Testis (tissue), 2 donors: ENCODE measurements at regions not wholly inside any gene's neighbourhood (a gene's known extent, or its start where the extent isn't known, plus 50 kb on each side); places are given as distances from the start of the nearest gene placed in this dataset.

Experiments used
- DNase-seq: peaks from one replicate; pipeline ENCODE4 v3.0.0-alpha.2; 2019
- H3K27ac ChIP-seq, 2 donors: fragments of 200-600 bp; sonication (generic); one replicate each; pipeline ENCODE4 v1.5.1; 2019
- H3K27me3 ChIP-seq: fragments of 200-600 bp; sonication (generic); one replicate; pipeline ENCODE4 v1.5.1; 2019
- H3K36me3 ChIP-seq: fragments of 200-600 bp; sonication (generic); one replicate; pipeline ENCODE4 v1.5.1; 2017; ENCODE audit warnings: low read depth; ENCODE audit errors: missing control alignments
- H3K4me1 ChIP-seq: fragments of 200-600 bp; sonication (generic); one replicate; pipeline ENCODE4 v1.5.1; 2019
- H3K4me3 ChIP-seq, 2 donors: fragments of 200-600 bp; sonication (generic); one replicate each; pipeline ENCODE4 v1.5.1; 2017 to 2019
- H3K9me3 ChIP-seq: fragments of 200-600 bp; sonication (generic); one replicate; pipeline ENCODE4 v1.5.1; 2017
- POLR2A ChIP-seq: fragments of 450-650 bp; IDR thresholded peaks from one replicate; pipeline ENCODE4 v1.6.1; 2017; ENCODE audit warnings: antibody characterized with exemption, mild to moderate bottlenecking, moderate library complexity
- WGBS, 2 donors: methylation state at CpG; one replicate each; pipeline ENCODE4 v1.1.5; 2018; 5-methylcytosine and 5-hydroxymethylcytosine counted together
- intact Hi-C: fragments of 100-400 bp; cut with DNase I; formaldehyde crosslinking; loops from one replicate; pipeline ENCODE4 v1.15.1; 2023; ENCODE audit warnings: low total_unique reads
- TF ChIP-seq, protein P1 (sequence below), 3 experiments: fragments of 450-650 bp in 2 of 3; fragments of 200-600 bp in 1 of 3; sonication (generic) in 1 of 3; IDR thresholded peaks; one replicate each; pipeline ENCODE4 v1.5.1; 2016 to 2019; ENCODE audit warnings: antibody characterized with exemption in 3 of 3, mild to moderate bottlenecking in 2 of 3, moderate library complexity in 1 of 3

- Histone ChIP-seq H3K36me3 (no peaks in the 10 kb centered on the region), H3K4me1 (no peaks in the 10 kb centered on the region), H3K4me3 (no peak overlapping the region), H3K9me3 (no peaks in the 10 kb centered on the region), H3K27me3 (no peaks in the 10 kb centered on the region), H3K27ac (no peak overlapping the region)
- intact Hi-C loops: no loop called here
- no peak for DNase-seq
- TF ChIP-seq POLR2A: no peak
- TF ChIP-seq, protein P1, sequence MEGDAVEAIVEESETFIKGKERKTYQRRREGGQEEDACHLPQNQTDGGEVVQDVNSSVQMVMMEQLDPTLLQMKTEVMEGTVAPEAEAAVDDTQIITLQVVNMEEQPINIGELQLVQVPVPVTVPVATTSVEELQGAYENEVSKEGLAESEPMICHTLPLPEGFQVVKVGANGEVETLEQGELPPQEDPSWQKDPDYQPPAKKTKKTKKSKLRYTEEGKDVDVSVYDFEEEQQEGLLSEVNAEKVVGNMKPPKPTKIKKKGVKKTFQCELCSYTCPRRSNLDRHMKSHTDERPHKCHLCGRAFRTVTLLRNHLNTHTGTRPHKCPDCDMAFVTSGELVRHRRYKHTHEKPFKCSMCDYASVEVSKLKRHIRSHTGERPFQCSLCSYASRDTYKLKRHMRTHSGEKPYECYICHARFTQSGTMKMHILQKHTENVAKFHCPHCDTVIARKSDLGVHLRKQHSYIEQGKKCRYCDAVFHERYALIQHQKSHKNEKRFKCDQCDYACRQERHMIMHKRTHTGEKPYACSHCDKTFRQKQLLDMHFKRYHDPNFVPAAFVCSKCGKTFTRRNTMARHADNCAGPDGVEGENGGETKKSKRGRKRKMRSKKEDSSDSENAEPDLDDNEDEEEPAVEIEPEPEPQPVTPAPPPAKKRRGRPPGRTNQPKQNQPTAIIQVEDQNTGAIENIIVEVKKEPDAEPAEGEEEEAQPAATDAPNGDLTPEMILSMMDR (IDR thresholded peaks at IDR 0.05): no peak
- WGBS, 2 donors: 76 to 90% methylated on average over 1 of the region's 1 CpG
These were observed 136.1 kb upstream of the FANCL start for GRCh38 chr2:58377181-58377580.

GRCh38 chr2:58376592-58376991 is 135.5 kb upstream of the FANCL start:
- WGBS, 2 donors: 90 to 100% methylated on average over 1 of the region's 1 CpG

DNA sequence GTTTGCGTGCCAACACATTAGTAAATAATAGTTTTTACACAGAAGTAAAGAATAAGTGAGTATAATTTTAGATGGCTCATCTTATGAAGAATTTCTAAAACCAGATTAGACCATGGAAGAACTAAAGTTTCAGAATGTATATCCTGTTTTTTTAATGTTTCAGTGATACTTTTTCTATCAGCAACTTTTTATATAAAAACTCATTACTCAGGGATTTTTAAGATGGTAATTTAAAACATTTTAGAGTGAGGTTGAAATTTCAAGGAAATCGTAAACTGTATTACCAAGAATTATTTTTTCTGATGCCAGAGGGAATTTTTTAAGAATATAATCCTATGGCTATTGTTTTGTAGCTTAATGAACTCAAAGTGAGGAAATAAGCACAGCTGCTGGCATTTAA is 128.5 kb upstream of the FANCL start:
- DNase-seq: no peak
- Histone ChIP-seq H3K9me3 (no peaks in the 10 kb centered on the region), H3K4me1 (no peaks in the 10 kb centered on the region), H3K27ac (no peak overlapping the region), H3K4me3 (no peak overlapping the region), H3K36me3 (no peaks in the 10 kb centered on the region), H3K27me3 (no peaks in the 10 kb centered on the region)
- intact Hi-C loops: no loop called here
- no peak for TF ChIP-seq POLR2A
- TF ChIP-seq, protein P1 (IDR thresholded peaks at IDR 0.05): no peak
- 91 to 93% methylated on average over 2 of the region's 2 CpGs for WGBS, 2 donors

More at GRCh38 chr2:58376592-58376991, 135.5 kb upstream of the FANCL start:
- Histone ChIP-seq H3K27ac (no peak overlapping the region), H3K9me3 (no peaks in the 10 kb centered on the region), H3K36me3 (no peaks in the 10 kb centered on the region), H3K4me3 (no peak overlapping the region), H3K27me3 (no peaks in the 10 kb centered on the region), H3K4me1 (no peaks in the 10 kb centered on the region)
- intact Hi-C loops: no loop called here
- DNase-seq: no peak
- TF ChIP-seq, protein P1 (IDR thresholded peaks at IDR 0.05): no peak
- TF ChIP-seq POLR2A: no peak

GRCh38 chr2:58364098-58364497 is 123.0 kb upstream of the FANCL start:
- Histone ChIP-seq H3K4me3 (no peak overlapping the region), H3K36me3 (no peaks in the 10 kb centered on the region), H3K27ac (no peak overlapping the region), H3K27me3 (no peaks in the 10 kb centered on the region), H3K9me3 (no peaks in the 10 kb centered on the region), H3K4me1 (no peaks in the 10 kb centered on the region)
- TF ChIP-seq POLR2A: no peak
- TF ChIP-seq, protein P1 (IDR thresholded peaks at IDR 0.05): no peak
- WGBS, 2 donors: 88 to 96% methylated on average over 4 of the region's 4 CpGs
- no peak for DNase-seq
- intact Hi-C loops: no loop called here

DNA sequence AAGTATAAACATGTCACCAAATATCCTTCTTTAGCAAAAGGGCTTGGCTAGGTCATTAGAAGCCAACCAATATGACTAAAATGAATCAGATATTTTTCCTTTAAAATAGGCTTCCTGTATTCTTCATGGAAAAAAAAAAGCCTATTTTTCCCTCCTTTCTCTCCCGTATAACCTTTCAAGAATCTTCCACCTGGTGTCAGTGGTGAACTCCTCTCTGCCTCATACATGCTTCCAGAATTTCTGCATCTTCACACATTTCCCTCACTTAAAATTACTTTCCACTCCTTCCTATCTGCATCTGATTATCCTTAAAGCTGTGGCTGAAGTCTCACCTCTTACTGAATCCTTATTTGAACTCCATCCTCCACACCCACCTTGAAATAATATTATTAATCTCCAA is 116.9 kb upstream of the FANCL start:
- DNase-seq: no peak
- WGBS, 2 donors: 41 to 47% methylated on average over 1 of the region's 1 CpG

More for the DNA sequence above, 116.9 kb upstream of the FANCL start:
- no peak overlapping the region for H3K27ac ChIP-seq
- no peaks in the 10 kb centered on the region for H3K9me3 ChIP-seq
- no peaks in the 10 kb centered on the region for H3K4me1 ChIP-seq
- H3K36me3 ChIP-seq: no peaks in the 10 kb centered on the region
- intact Hi-C loops: no loop called here
- no peak overlapping the region for H3K4me3 ChIP-seq
- H3K27me3 ChIP-seq: no peaks in the 10 kb centered on the region
- no peak for TF ChIP-seq POLR2A
- TF ChIP-seq, protein P1 (IDR thresholded peaks at IDR 0.05): no peak
